A204.1 (cell line): ENCODE measurements at regions not wholly inside any gene's neighbourhood (a gene's known extent, or its start where the extent isn't known, plus 50 kb on each side); places are given as distances from the start of the nearest gene placed in this dataset.

Experiments used
- FAIRE-seq: peaks from 2 replicates; lab custom pipeline; 2012; peaks lifted over from hg19 to GRCh38; lab: Jason Lieb, UNC

GRCh38 chr12:91845365-91845764 is 300.3 kb downstream of the BTG1 start:
- FAIRE-seq = peak; percentile 27

- FAIRE-seq = no peak
These were observed 303.8 kb downstream of the BTG1 start for GRCh38 chr12:91841822-91842221.

GRCh38 chr12:91836696-91837095 is 308.9 kb downstream of the BTG1 start:
- FAIRE-seq = no peak

GRCh38 chr12:91836264-91836663 is 309.4 kb downstream of the BTG1 start:
- no peak for FAIRE-seq

GRCh38 chr12:91835693-91836092 is 310.0 kb downstream of the BTG1 start:
- no peak for FAIRE-seq

- no peak for FAIRE-seq
These were observed 311.8 kb downstream of the BTG1 start for GRCh38 chr12:91833780-91834359.

- no peak for FAIRE-seq
These were observed 319.6 kb downstream of the BTG1 start for GRCh38 chr12:91825999-91826398.

- FAIRE-seq = no peak
These were observed 320.7 kb downstream of the BTG1 start for GRCh38 chr12:91824991-91825390.

GRCh38 chr12:91819132-91819447 is 326.6 kb downstream of the BTG1 start:
- FAIRE-seq = no peak

GRCh38 chr12:91818227-91819131 is 327.2 kb downstream of the BTG1 start:
- no peak for FAIRE-seq

GRCh38 chr12:91817517-91817916 is 328.1 kb downstream of the BTG1 start:
- no peak for FAIRE-seq

- no peak for FAIRE-seq
These were observed 331.9 kb downstream of the BTG1 start for GRCh38 chr12:91813701-91814100.

- FAIRE-seq = peak; percentile 23
These were observed 334.0 kb downstream of the BTG1 start for GRCh38 chr12:91811481-91812287.

GRCh38 chr12:91810531-91811451 is 334.9 kb downstream of the BTG1 start:
- no peak for FAIRE-seq

GRCh38 chr12:91810077-91810476 is 335.6 kb downstream of the BTG1 start:
- no peak for FAIRE-seq

GRCh38 chr12:91805031-91805430 is 340.6 kb downstream of the BTG1 start:
- no peak for FAIRE-seq

- FAIRE-seq = no peak
These were observed 341.1 kb downstream of the BTG1 start for GRCh38 chr12:91804533-91804932.

- FAIRE-seq = no peak
These were observed 344.6 kb downstream of the BTG1 start for GRCh38 chr12:91801048-91801447.

GRCh38 chr12:91793676-91794075 is 352.0 kb downstream of the BTG1 start:
- FAIRE-seq = no peak

- no peak for FAIRE-seq
These were observed 353.0 kb downstream of the BTG1 start for GRCh38 chr12:91792597-91792996.

- no peak for FAIRE-seq
These were observed 359.0 kb downstream of the BTG1 start for GRCh38 chr12:91786499-91787272.
